DND-41 (cell line): ENCODE measurements at regions not wholly inside any gene's neighbourhood (a gene's known extent, or its start where the extent isn't known, plus 50 kb on each side); places are given as distances from the start of the nearest gene placed in this dataset.

Experiments used
- CTCF ChIP-seq: IDR thresholded peaks from 2 replicates; pipeline ENCODE4 v1.5.1; 2012; ENCODE audit warnings: borderline replicate concordance, low read length, moderate library complexity, mild to moderate bottlenecking; ENCODE audit not compliant: poor library complexity, severe bottlenecking; ENCODE audit errors: extremely low read depth
- EZH2 ChIP-seq: IDR thresholded peaks from 3 replicates; pipeline ENCODE4 v1.6.1; 2012; ENCODE audit warnings: borderline replicate concordance, low read depth, mild to moderate bottlenecking, moderate library complexity, low read length, inconsistent platforms; ENCODE audit not compliant: severe bottlenecking

DNA sequence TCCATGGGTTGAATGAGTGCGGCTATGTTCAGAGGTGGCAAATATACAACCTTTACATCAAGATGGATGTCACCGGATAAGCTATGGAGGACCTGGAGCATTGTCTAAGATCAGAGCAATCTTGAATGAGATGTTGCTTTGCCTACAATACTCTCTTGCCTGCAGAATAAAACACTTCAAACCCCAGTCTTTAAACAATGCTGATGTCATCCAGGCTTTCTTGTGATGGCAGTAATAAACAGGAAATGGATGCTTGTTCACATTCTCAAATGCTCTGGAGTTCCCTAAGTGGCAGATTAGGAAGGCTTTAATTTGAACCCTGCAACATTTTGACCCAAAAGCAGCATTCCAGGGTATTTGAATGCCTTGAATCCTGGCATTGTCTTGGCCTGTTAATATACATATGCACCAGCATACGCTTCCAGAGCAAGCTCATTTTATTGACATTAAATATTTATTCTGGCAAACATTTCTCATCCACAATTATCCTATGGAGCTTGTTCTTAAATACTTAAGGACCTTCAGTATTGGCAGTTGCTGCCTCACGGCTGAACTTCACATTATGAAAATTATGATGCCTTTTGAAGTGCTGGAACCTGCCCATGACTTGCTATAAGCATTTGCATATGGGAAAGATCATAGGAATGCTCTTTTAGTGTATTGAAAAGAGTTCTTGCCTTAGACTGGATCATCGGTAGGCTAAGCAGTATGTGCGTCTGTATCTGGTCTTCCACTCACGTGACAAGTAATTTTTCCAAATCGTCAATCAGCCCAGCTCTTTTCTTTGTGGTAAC is 422.7 kb downstream of the SIPA1L2 start:
- TF ChIP-seq CTCF: no peak
- TF ChIP-seq EZH2: no peak
